ENCODE measurements at regions not wholly inside any gene's neighbourhood (a gene's known extent, or its start where the extent isn't known, plus 50 kb on each side); places are given as distances from the start of the nearest gene placed in this dataset.

DNA sequence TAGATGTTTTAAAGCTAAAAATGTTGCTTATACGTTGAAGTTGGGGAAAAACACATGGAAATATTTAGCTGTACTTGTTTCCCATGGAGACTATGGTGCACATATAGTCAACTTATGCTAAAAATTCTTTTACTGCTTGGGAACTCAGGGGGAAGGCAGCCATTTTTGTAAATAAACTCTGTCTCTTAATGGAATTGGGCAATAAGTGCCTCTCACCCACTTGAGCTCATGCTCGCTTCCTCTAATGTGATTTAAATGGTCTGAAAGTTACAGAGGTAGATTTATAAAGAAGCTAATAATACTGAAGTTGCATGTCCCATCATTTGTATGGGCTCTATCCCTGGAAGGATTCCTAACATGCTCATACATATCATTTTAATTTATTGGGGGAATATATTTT, 523.8 kb downstream of the RASEF start:
- no peak overlapping the region for H2AFZ ChIP-seq (ENCODE audit: low read depth, low read length)
- in situ Hi-C loops (cut with MboI) (no loop called here), intact Hi-C loops (cut with micrococcal nuclease) (no loop called here)
- POLR2A ChIA-PET: interaction anchor here (0.6 kb wide), 1 partner anchor 20 kb away, joined by 4 read pairs; no protein-coding TSS in a partner anchor
- H4K20me1 ChIP-seq (replicated peaks; ENCODE audit: control insufficient read depth, insufficient read depth, low read length): no peaks in the 10 kb centered on the region
- 0% methylated on average over 2 of the region's 2 CpGs for WGBS (ENCODE audit: insufficient coverage, low coverage, missing lambda C conversion rate)
- H3K27ac ChIP-seq (ENCODE audit: extremely low read depth, low read depth, low read length): no peak overlapping the region
- TF ChIP-seq KLF6 (CRISPR knock-in tag; IDR thresholded peaks at IDR 0.05; ENCODE audit: borderline replicate concordance) (no peak), HNRNPLL (IDR thresholded peaks at IDR 0.05; ENCODE audit: low read depth, low read length, poor library complexity, severe bottlenecking) (no peak), XRCC3 (IDR thresholded peaks at IDR 0.05) (no peak), ELF1 (tag; IDR thresholded peaks at IDR 0.05) (no peak), RUNX1 (IDR thresholded peaks at IDR 0.05; ENCODE audit: low read depth) (no peak), ZNF79 (CRISPR knock-in tag; IDR thresholded peaks at IDR 0.05; ENCODE audit: low read depth) (no peak), POLR2H (tag; IDR thresholded peaks at IDR 0.05; ENCODE audit: low read depth) (no peak), ZNF431 (CRISPR knock-in tag; IDR thresholded peaks at IDR 0.05) (no peak), PYGO2 (tag; IDR thresholded peaks at IDR 0.05) (no peak), DDX20 (tag; IDR thresholded peaks at IDR 0.05; ENCODE audit: low read depth) (no peak), FUS (optimal IDR thresholded peaks at IDR 0.05; ENCODE audit: low read depth, low read length) (no peak), ZNF695 (CRISPR knock-in tag; IDR thresholded peaks at IDR 0.05) (no peak), ZNF354B (CRISPR knock-in tag; IDR thresholded peaks at IDR 0.05) (no peak), ZNF224 (CRISPR knock-in tag; IDR thresholded peaks at IDR 0.05) (no peak), ZNF436 (CRISPR knock-in tag; IDR thresholded peaks at IDR 0.05) (no peak), MTF1 (CRISPR knock-in tag; IDR thresholded peaks at IDR 0.05; ENCODE audit: borderline replicate concordance) (no peak), RBBP5 (IDR thresholded peaks at IDR 0.05; ENCODE audit: borderline replicate concordance, insufficient read depth, low read length, poor library complexity, severe bottlenecking) (no peak)
- TF ChIP-seq, protein P1, sequence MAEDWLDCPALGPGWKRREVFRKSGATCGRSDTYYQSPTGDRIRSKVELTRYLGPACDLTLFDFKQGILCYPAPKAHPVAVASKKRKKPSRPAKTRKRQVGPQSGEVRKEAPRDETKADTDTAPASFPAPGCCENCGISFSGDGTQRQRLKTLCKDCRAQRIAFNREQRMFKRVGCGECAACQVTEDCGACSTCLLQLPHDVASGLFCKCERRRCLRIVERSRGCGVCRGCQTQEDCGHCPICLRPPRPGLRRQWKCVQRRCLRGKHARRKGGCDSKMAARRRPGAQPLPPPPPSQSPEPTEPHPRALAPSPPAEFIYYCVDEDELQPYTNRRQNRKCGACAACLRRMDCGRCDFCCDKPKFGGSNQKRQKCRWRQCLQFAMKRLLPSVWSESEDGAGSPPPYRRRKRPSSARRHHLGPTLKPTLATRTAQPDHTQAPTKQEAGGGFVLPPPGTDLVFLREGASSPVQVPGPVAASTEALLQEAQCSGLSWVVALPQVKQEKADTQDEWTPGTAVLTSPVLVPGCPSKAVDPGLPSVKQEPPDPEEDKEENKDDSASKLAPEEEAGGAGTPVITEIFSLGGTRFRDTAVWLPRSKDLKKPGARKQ (CRISPR knock-in tag; IDR thresholded peaks at IDR 0.05): no peak
- TF ChIP-seq, protein P2, sequence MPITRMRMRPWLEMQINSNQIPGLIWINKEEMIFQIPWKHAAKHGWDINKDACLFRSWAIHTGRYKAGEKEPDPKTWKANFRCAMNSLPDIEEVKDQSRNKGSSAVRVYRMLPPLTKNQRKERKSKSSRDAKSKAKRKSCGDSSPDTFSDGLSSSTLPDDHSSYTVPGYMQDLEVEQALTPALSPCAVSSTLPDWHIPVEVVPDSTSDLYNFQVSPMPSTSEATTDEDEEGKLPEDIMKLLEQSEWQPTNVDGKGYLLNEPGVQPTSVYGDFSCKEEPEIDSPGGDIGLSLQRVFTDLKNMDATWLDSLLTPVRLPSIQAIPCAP (CRISPR knock-in tag; IDR thresholded peaks at IDR 0.05; ENCODE audit: borderline replicate concordance): no peak
- TF ChIP-seq, protein P3, sequence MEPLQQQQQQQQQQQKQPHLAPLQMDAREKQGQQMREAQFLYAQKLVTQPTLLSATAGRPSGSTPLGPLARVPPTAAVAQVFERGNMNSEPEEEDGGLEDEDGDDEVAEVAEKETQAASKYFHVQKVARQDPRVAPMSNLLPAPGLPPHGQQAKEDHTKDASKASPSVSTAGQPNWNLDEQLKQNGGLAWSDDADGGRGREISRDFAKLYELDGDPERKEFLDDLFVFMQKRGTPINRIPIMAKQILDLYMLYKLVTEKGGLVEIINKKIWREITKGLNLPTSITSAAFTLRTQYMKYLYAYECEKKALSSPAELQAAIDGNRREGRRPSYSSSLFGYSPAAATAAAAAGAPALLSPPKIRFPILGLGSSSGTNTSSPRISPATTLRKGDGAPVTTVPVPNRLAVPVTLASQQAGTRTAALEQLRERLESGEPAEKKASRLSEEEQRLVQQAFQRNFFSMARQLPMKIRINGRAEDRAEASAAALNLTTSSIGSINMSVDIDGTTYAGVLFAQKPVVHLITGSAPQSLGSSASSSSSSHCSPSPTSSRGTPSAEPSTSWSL (CRISPR knock-in tag; IDR thresholded peaks at IDR 0.05; ENCODE audit: borderline replicate concordance): no peak
- DNase-seq (ENCODE audit: extremely low read depth in 1 of 4, low spot score in 3 of 4): no peak
- H3K9ac ChIP-seq (ENCODE audit: insufficient read depth in 1 of 2, low read depth in 2 of 2, low read length in 2 of 2): no peak overlapping the region
- H3K9me1 ChIP-seq (ENCODE audit: control insufficient read depth, insufficient read depth, low read length): no peaks in the 10 kb centered on the region
- FAIRE-seq: no peak
- no peaks in the 10 kb centered on the region for H3K79me2 ChIP-seq (ENCODE audit: control insufficient read depth, insufficient read depth, low read length)
- ATAC-seq: no peak
- H3K4me1 ChIP-seq (replicated peaks in 1 of 2; ENCODE audit: control insufficient read depth in 2 of 2, insufficient read depth in 2 of 2, low read length in 2 of 2): no peaks in the 10 kb centered on the region
- no peaks in the 10 kb centered on the region for H3K9me3 ChIP-seq (replicated peaks; ENCODE audit: control insufficient read depth, insufficient read depth, low read depth, low read length)
- H3K4me3 ChIP-seq: no peak overlapping the region
- no peaks in the 10 kb centered on the region for H3K36me3 ChIP-seq (ENCODE audit: control insufficient read depth, insufficient read depth, low read length)
- no TSS peak for BruUV-seq (replicated peaks)
- H3K27me3 ChIP-seq (ENCODE audit: control insufficient read depth in 2 of 2, insufficient read depth in 2 of 2, low read length in 2 of 2): no peaks in the 10 kb centered on the region
- no peak overlapping the region for H3K4me2 ChIP-seq (ENCODE audit: insufficient read depth, low read length)
- CTCF ChIA-PET (ENCODE audit: low intra/inter-chr PET ratio): no interaction called here

Measured in K562 (cell line).